ENCODE measurements at regions not wholly inside any gene's neighbourhood (a gene's known extent, or its start where the extent isn't known, plus 50 kb on each side); places are given as distances from the start of the nearest gene placed in this dataset.

DNA sequence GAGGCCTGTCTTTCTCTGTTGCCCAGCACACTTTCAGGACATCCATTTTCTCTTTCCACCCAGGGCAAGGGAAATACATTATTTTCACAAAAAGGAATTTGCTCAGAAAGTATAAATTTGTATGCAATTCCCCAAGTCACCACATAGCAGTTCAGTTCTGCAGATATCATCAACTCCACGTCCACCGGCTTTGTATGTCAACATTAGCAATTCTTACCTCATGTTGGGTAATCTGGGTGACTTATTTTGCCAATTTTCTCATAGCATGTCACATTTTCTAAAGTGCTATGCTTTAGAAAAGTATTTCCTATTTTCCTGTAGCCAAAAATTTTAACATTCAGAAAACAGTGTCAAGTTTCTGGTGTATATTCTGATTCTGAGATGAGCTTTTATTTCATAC is 501.8 kb downstream of the EFNB2 start:
- Histone ChIP-seq H3K4me1 (no peaks in the 10 kb centered on the region), H3K9me3 (no peaks in the 10 kb centered on the region), H3K4me3 (replicated peaks in 1 of 3) (no peak overlapping the region), H3K36me3 (no peaks in the 10 kb centered on the region), H3K27ac (no peak overlapping the region), H3K27me3 (no peaks in the 10 kb centered on the region)
- DNase-seq: no peak
- TF ChIP-seq POLR2A (IDR thresholded peaks at IDR 0.05): no peak
- peak in 1 of 6 experiments; percentile 17 for TF ChIP-seq CTCF (IDR thresholded peaks at IDR 0.05)
- intact Hi-C loops (cut with DNase I): no loop called here
- WGBS, 2 donors: 71 to 72% methylated on average over 2 of the region's 2 CpGs

DNA sequence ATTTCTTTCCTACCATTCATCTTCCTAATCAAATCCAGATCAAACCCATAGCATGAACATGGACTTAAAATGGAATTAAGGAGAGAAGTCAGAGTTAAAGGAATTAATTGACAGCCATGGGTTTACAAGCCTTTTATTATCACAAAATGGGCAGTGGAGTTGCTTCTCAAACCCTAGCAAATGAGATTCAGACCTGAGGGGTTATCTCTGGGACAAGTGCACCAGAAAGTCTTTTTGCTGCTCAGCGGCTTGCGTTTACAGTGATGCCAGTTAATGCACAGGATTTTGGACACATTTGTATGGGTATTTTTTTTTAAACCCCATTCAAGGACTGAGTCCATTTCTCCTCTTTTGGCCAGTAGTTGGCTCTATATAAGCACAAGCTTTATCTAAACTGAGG is 503.0 kb downstream of the EFNB2 start:
- no peak overlapping the region for H3K4me3 ChIP-seq (replicated peaks in 1 of 3)
- 90 to 98% methylated on average over 2 of the region's 2 CpGs for WGBS, 2 donors
- no peaks in the 10 kb centered on the region for H3K36me3 ChIP-seq
- TF ChIP-seq POLR2A (IDR thresholded peaks at IDR 0.05) (no peak), CTCF (IDR thresholded peaks at IDR 0.05) (no peak)
- intact Hi-C loops (cut with DNase I): no loop called here
- no peaks in the 10 kb centered on the region for H3K9me3 ChIP-seq
- DNase-seq: no peak
- no peaks in the 10 kb centered on the region for H3K4me1 ChIP-seq
- H3K27me3 ChIP-seq: no peaks in the 10 kb centered on the region
- no peak overlapping the region for H3K27ac ChIP-seq

GRCh38 chr13:106029676-106030290 is 505.7 kb downstream of the EFNB2 start:
- Histone ChIP-seq H3K27me3 (no peaks in the 10 kb centered on the region), H3K27ac (no peak overlapping the region), H3K4me3 (replicated peaks in 1 of 3) (no peak overlapping the region), H3K36me3 (no peaks in the 10 kb centered on the region), H3K9me3 (no peaks in the 10 kb centered on the region), H3K4me1 (no peaks in the 10 kb centered on the region)
- DNase-seq: no peak
- TF ChIP-seq POLR2A (IDR thresholded peaks at IDR 0.05) (no peak), CTCF (IDR thresholded peaks at IDR 0.05) (no peak)
- WGBS, 2 donors: 83 to 89% methylated on average over 7 of the region's 7 CpGs
- intact Hi-C loops (cut with DNase I): no loop called here

DNA sequence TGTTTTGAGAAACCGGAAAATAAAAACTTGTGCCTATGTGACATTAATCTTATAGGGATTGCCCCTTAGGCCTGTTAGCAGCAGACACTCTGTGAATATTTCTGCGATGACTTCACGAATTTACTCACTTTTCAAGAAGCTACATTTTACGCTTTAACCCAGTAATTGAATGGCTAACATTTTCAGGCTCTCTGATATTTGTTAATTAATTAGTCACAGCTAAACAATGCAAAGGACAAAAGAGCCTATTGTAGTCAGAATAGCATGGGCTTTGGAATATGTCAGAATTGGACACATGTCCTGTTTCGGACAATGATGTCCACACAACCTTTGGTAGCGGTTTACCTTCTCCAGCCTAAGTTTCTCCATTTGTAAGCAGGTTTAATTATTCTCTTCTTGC is 506.6 kb downstream of the EFNB2 start:
- H3K4me3 ChIP-seq (replicated peaks in 1 of 3): no peak overlapping the region
- intact Hi-C loops (cut with DNase I): no loop called here
- H3K27ac ChIP-seq: no peak overlapping the region
- no peaks in the 10 kb centered on the region for H3K36me3 ChIP-seq
- 91 to 94% methylated on average over 6 of the region's 6 CpGs for WGBS, 2 donors
- no peak for TF ChIP-seq CTCF (IDR thresholded peaks at IDR 0.05)
- TF ChIP-seq POLR2A (IDR thresholded peaks at IDR 0.05): no peak
- no peaks in the 10 kb centered on the region for H3K9me3 ChIP-seq
- no peak for DNase-seq
- H3K27me3 ChIP-seq: no peaks in the 10 kb centered on the region
- no peaks in the 10 kb centered on the region for H3K4me1 ChIP-seq

DNA sequence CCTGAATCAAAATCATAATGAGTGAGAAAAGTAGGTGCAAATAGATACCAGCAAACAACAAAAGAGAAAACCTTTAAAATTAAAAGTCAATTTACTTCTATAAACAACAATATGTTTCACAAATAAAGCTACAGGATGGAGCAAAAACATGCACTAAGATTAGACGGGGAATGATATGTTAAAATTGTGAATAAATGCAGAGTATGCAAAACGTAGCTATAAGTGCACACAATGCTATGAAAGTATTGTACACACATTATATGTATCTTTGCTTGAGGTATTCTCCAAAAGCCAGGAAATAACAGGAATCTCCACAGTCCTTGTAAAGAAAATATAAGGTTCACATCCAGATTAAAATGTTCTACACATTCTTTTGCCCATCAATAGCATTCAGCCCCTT is 523.9 kb downstream of the EFNB2 start:
- Histone ChIP-seq H3K4me1 (no peaks in the 10 kb centered on the region), H3K27ac (no peak overlapping the region), H3K27me3 (no peaks in the 10 kb centered on the region), H3K4me3 (replicated peaks in 1 of 3) (no peak overlapping the region), H3K36me3 (no peaks in the 10 kb centered on the region), H3K9me3 (no peaks in the 10 kb centered on the region)
- TF ChIP-seq CTCF (IDR thresholded peaks at IDR 0.05) (no peak), POLR2A (IDR thresholded peaks at IDR 0.05) (no peak)
- 74 to 83% methylated on average over 2 of the region's 2 CpGs for WGBS, 2 donors
- no peak for DNase-seq
- intact Hi-C loops (cut with DNase I): no loop called here

Data from thyroid gland (tissue), 4 donors.